H1 (cell line): ENCODE measurements at regions not wholly inside any gene's neighbourhood (a gene's known extent, or its start where the extent isn't known, plus 50 kb on each side); places are given as distances from the start of the nearest gene placed in this dataset.

ENCODE experiments used
- CTBP2 ChIP-seq: IDR thresholded peaks from 2 replicates; pipeline ENCODE4 v1.7.0; 2011; ENCODE audit warnings: borderline replicate concordance, mild to moderate bottlenecking, moderate library complexity, mixed read lengths, low read length; ENCODE audit not compliant: insufficient read depth, insufficient read length
- TF ChIP-seq, protein P1 (sequence below): fragments of 300-600 bp; sonication (generic); IDR thresholded peaks from 2 replicates; pipeline ENCODE4 v1.7.1; 2012; ENCODE audit warnings: low read length, moderate library complexity, mild to moderate bottlenecking, inconsistent platforms; ENCODE audit not compliant: insufficient replicate concordance

DNA sequence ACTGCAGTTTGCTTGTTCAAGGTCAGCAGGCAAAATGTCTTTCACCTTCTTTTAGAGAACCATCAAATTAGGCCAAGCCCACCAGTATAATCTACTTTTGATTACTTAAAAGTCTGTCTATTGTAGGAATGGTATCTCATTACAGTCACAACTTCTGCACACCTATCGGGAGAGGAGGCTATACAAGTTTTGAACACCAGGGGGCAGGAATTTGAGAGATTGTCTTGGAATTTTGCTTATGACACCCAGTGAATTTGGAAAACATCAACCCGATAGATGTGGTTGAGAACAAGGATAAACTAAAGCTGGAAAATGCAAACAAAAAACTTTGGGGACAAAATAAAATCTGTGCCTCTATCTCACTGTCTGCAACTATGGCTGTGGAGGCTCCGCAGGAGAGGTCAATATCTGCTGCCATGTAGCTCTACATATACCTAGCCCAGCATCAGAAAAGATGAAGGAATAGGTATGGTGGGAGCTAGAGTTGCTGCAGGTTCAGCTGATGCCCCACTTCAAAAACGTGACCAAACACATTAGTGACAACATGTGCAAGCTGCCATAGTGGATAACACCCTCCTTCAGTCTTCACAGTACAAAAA is 1299.2 kb upstream of the SPRY2 start (continued):
- TF ChIP-seq, protein P1, sequence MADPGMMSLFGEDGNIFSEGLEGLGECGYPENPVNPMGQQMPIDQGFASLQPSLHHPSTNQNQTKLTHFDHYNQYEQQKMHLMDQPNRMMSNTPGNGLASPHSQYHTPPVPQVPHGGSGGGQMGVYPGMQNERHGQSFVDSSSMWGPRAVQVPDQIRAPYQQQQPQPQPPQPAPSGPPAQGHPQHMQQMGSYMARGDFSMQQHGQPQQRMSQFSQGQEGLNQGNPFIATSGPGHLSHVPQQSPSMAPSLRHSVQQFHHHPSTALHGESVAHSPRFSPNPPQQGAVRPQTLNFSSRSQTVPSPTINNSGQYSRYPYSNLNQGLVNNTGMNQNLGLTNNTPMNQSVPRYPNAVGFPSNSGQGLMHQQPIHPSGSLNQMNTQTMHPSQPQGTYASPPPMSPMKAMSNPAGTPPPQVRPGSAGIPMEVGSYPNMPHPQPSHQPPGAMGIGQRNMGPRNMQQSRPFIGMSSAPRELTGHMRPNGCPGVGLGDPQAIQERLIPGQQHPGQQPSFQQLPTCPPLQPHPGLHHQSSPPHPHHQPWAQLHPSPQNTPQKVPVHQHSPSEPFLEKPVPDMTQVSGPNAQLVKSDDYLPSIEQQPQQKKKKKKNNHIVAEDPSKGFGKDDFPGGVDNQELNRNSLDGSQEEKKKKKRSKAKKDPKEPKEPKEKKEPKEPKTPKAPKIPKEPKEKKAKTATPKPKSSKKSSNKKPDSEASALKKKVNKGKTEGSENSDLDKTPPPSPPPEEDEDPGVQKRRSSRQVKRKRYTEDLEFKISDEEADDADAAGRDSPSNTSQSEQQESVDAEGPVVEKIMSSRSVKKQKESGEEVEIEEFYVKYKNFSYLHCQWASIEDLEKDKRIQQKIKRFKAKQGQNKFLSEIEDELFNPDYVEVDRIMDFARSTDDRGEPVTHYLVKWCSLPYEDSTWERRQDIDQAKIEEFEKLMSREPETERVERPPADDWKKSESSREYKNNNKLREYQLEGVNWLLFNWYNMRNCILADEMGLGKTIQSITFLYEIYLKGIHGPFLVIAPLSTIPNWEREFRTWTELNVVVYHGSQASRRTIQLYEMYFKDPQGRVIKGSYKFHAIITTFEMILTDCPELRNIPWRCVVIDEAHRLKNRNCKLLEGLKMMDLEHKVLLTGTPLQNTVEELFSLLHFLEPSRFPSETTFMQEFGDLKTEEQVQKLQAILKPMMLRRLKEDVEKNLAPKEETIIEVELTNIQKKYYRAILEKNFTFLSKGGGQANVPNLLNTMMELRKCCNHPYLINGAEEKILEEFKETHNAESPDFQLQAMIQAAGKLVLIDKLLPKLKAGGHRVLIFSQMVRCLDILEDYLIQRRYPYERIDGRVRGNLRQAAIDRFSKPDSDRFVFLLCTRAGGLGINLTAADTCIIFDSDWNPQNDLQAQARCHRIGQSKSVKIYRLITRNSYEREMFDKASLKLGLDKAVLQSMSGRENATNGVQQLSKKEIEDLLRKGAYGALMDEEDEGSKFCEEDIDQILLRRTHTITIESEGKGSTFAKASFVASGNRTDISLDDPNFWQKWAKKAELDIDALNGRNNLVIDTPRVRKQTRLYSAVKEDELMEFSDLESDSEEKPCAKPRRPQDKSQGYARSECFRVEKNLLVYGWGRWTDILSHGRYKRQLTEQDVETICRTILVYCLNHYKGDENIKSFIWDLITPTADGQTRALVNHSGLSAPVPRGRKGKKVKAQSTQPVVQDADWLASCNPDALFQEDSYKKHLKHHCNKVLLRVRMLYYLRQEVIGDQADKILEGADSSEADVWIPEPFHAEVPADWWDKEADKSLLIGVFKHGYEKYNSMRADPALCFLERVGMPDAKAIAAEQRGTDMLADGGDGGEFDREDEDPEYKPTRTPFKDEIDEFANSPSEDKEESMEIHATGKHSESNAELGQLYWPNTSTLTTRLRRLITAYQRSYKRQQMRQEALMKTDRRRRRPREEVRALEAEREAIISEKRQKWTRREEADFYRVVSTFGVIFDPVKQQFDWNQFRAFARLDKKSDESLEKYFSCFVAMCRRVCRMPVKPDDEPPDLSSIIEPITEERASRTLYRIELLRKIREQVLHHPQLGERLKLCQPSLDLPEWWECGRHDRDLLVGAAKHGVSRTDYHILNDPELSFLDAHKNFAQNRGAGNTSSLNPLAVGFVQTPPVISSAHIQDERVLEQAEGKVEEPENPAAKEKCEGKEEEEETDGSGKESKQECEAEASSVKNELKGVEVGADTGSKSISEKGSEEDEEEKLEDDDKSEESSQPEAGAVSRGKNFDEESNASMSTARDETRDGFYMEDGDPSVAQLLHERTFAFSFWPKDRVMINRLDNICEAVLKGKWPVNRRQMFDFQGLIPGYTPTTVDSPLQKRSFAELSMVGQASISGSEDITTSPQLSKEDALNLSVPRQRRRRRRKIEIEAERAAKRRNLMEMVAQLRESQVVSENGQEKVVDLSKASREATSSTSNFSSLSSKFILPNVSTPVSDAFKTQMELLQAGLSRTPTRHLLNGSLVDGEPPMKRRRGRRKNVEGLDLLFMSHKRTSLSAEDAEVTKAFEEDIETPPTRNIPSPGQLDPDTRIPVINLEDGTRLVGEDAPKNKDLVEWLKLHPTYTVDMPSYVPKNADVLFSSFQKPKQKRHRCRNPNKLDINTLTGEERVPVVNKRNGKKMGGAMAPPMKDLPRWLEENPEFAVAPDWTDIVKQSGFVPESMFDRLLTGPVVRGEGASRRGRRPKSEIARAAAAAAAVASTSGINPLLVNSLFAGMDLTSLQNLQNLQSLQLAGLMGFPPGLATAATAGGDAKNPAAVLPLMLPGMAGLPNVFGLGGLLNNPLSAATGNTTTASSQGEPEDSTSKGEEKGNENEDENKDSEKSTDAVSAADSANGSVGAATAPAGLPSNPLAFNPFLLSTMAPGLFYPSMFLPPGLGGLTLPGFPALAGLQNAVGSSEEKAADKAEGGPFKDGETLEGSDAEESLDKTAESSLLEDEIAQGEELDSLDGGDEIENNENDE = no peak
- TF ChIP-seq CTBP2 = no peak
